ENCODE measurements at regions not wholly inside any gene's neighbourhood (a gene's known extent, or its start where the extent isn't known, plus 50 kb on each side); places are given as distances from the start of the nearest gene placed in this dataset.

DNA sequence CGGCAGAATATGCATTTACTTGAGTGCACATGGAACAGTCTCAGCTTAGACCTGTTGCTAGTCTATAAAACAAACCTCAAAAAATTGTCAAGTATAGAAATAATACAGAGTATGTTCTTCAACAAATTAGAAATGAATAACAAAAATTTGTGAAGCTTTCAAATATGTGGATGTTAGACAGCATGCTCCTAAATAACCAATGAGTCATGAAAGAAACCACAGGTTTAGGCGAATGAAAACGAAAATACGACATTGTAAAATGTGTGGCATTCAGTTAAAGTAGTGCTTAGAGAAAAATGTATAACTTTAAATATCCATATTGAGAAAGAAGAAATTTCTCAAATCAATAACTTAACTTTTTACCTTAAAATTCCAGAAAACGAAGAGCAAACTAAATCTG is 760.0 kb upstream of the SORCS1 start:
- no peak for DNase-seq

DNA sequence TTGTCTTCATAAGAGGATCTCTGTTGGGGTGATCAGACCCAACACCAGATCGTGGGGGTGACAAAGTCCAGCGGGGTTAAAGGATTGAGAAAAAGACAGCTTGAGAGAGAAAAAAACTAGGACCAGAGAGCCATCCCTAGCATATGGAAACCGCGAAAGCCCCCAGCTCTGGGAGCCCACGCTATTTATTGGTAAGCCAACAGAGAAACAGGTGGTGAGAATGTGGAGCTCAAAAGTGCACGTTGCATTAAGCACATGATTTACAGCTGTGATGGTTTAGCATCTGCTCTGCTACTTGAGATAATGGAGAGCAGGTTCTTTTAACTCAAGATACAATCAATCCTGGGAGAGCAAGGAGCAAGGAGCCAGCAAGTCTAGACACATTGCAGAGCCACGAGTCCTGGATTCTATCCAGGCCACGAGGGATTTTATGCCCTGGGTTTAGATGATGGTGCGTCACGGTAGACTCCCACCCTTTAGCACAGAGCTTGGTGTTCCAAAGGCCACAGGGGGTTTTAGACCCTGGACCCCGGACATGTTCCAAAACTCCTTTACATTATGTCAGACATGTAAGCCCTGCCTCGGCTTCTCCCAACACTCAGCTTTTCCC is 755.2 kb upstream of the SORCS1 start:
- DNase-seq = no peak

DNA sequence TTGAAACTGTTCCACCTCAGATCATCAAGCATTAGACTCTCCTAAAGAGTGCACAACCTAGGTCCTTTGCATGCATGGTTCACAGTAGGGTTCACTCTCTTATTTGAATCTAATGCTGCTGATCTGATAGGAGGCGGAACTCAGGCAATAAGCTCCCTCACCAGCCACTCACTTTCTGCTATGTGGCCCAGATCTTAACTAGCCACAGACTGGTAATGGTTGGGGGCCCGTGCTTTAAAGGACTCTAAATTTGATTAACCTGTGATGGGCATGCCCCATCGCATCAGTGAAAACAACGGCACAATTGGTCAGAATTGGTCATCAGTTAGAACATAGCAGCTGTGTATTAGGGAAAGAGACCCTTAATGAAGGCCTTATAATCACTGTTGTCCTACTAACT is 753.7 kb upstream of the SORCS1 start:
- no peak for DNase-seq

- DNase-seq = no peak
Observed at GRCh38 chr10:107915215-107915610, 750.7 kb upstream of the SORCS1 start.

- DNase-seq = no peak
Observed at GRCh38 chr10:107914450-107915214, 750.1 kb upstream of the SORCS1 start.

GRCh38 chr10:107913317-107914294 is 749.1 kb upstream of the SORCS1 start:
- no peak for DNase-seq

GRCh38 chr10:107901076-107901475 is 736.6 kb upstream of the SORCS1 start:
- DNase-seq = no peak

- no peak for DNase-seq
Observed at GRCh38 chr10:107900131-107900530, 735.6 kb upstream of the SORCS1 start.

DNA sequence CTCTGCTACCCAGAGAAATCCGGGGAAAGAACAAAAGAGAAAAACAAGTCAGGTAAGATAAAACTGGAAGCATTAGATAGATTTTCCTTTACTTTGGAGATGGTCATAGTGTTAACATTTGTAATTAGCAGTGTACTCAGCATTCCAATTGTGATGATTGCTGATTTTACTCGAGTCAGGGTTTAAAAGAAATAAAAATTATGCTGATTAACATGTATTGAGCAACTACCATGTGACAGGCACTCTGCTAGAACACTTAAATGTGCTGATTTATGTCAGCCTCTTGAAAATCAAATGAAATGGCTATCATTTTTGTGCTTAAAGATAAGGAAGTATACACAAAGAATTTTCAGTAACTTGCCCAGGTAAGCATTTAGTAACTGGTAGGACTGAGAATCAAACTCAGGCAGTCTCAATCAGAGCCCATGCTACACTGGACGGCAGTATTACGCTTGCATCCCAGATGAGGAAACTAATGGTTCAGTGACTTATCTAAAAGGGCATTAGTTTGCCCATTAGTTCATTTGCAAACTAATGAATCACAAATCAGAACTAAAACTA is 735.1 kb upstream of the SORCS1 start:
- DNase-seq = no peak

DNA sequence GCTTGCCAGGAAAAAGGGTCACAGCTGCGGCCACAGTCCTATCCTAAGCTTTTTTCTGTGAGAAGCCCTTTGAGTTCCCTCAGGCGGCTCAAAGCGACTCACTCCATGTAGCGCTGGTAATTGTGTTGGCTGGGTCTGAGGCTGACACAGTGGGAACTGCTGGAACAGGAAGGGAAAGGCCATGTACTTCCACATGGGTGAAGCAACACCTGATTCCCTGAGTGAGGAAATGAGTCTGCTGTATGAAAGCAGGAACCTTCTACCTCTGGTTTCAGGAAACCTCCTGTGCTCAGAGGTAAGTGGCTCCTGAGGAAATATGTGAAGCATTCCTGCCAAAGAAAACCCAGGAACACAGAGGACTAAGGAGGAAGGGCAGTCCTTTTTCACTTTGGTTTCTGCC is 734.6 kb upstream of the SORCS1 start:
- no peak for DNase-seq

DNA sequence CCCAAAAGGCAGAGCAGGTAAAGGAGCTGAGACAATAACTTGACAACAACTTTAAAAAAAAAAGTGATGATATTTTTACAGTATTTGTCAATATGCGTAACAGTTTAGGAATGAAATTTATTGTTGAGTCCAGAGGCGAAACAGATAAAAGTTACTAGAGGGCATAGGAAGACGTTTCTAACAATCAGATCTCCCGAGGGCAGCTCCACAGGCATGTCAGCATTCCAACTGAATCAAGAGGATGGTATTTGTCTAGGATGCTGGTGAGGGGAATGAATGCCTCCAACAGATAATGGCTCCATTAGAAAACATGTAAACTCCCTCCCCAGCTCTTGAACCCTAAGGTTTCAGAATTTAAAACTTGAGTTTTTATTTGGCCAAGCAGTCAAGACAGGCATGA is 733.9 kb upstream of the SORCS1 start:
- DNase-seq = no peak

DNA sequence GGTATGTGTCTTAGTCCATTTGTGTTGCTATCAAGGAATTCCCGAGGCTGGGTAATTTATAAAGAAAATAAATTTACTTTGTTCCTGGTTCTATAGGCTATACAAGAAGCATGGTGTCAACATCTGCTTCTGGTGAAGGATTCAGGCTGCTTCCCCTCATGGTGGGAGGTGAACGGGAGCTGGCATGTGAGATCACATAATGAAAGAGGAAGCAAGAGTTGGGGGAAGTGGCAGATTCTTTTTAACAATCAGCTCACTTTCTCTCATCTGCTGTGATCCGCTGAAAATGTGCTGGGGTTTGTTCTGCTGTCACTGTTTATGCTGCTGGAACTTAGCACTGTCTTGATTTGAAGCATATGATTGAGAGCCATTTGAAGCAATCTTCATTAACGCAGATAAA is 730.0 kb upstream of the SORCS1 start:
- no peak for DNase-seq

DNA sequence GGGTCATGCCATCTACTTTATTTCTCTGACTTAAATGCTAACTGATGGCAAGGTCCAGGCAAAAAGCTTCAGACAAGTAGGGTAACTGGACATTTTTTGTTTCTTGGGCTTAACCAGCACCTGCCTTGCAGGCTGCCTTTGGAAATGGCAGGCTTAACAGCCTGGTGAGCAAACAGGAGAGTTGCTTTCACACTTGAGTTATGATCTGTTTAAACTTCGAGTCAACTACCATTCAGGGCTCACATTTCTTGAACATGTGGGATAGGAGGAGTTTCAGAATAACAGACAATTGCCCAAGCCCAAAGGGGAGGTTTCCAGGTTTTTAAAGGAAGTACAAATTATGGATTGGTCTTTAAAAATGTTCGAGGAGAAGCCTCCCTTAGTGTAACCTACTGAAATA is 724.6 kb upstream of the SORCS1 start:
- DNase-seq = no peak

DNA sequence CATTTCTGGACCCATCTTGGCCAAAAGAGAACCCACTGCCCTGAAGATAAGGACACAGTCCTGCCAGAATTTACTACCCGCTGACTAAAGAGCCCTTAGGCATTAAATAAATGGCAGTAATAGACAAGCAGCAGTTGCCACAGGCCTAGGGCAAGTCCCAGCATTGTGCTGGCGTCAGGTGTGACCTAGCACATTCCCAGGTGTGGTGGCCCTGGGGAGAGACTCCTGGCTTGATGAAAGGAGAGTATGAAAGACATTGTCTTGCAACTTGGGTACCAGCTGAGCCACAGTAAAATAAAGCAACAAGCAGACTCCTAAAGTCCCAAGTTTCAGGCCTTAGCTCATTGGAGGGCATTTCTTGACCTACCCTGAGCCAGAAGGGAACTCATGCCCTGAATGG is 715.7 kb upstream of the SORCS1 start:
- DNase-seq = no peak

GRCh38 chr10:107873007-107873406 is 708.5 kb upstream of the SORCS1 start:
- no peak for DNase-seq

- no peak for DNase-seq
Observed at GRCh38 chr10:107865691-107866090, 701.2 kb upstream of the SORCS1 start.

DNA sequence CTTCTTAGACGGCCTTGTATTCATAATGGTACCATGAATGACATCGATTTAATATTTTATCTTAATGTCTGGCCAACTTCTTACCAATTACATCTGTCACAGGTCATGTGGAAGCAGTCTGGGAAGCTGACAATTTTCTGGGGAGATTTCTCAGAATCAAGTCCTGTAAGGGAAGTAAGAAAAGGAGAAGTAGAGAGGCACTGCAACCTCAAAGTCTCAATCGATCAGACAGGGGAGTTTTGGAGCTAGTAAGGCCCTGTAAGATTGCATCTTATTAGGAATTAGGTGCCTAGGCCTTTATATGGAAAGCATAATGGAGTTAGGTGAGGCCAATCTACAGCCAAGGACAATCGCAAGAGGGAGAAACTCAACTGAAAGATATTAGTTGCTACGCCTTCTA is 694.6 kb upstream of the SORCS1 start:
- DNase-seq = no peak

DNA sequence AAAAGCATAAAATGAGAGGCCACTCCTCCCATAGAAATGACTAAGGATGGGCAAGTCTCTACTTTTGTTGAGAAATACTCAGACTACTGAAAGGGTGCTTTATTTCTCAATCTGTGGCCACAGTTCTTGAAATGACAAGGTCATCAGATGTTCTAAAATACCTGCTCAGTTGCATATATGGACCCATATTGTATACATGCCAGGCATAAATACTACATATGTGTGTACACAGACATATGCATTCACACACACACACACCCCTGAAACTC is 691.5 kb upstream of the SORCS1 start:
- DNase-seq = no peak

DNA sequence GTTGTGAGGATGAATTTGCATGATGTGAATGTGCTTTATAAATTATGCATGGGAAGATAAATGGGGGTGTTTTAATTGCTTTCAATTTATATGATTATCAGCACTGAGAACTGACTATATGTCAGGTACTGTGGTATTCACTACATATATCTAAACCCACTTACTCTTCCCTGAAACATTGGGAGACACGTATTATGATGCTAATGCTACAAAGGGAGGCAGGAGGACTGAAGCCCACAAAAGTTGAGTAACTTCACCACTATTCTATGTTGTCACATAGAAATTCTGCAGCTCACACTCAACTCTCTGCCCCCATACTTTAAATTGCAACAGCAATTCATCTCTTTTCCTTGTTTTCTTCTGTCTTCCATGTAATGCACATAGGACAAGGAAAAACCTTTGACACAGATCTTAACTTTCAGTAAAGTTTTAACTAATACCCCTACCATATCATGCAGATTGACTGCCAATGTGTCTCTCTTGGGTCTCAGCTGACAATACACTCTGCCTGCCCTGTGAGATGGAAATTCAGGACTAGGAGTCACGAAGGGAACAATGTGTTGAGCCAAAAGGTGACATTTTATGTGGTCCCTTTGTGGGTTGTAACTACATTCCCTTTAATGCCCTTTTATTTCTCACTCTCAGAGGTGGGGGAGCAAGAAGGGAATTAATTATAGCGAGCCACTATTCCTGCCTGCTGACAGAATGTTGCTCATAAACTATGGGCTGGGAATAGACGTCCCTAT is 691.0 kb upstream of the SORCS1 start:
- DNase-seq = no peak

DNA sequence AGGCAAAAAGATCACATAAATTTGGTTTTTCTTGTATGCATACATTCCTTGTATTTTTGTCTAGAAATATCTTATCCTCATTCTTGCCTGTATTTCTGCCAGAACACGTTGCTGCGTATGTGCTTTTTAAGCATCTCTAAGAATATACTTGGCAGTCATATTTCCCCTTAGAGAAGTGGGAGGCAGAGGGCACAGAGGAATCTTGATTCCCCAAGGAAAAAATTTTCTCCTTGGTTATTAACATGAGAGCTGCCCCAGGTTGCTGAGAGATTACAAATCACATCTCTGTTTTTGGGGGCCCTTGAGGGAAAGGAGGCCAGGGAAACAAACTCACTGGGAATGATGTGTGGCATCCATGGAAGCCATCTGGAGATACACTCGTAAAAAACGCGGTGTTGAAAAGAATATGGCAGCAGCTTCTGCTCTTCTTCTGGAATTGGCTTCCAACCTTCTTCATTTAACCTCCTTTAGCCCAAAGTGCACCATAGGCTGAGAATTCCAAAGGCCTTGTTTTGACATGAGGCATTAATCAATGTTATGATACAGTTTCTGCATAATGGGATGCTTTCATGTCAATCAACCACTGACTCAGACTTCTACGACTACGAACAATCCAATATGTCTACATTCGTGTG is 684.3 kb upstream of the SORCS1 start:
- no peak for DNase-seq

DNA sequence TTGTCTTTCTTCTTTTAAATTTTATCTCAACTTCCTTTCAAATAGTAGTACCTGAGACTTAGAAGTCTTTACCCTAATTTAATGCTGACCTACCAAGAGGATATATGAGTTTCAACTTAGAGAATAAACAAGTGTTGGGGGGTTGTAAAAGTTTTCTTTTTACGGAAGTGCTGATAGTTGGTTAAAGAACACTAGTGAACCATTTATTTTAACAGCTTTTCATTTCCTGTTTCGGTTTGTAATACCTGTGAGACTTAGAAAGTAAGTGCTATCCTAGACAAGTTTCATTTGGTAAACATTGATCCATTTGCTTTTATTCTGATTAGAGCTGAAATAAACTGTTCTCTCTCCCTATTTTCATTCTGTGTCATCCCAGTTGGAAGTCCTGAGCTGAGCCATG is 683.1 kb upstream of the SORCS1 start:
- DNase-seq = no peak

GRCh38 chr10:107834706-107835105 is 670.2 kb upstream of the SORCS1 start:
- no peak for DNase-seq
